Glutamatergic neuron (in vitro differentiated cells): ENCODE measurements at regions not wholly inside any gene's neighbourhood (a gene's known extent, or its start where the extent isn't known, plus 50 kb on each side); places are given as distances from the start of the nearest gene placed in this dataset.

ENCODE experiments used
- DNase-seq: peaks from one replicate; pipeline ENCODE4 v3.0.0; 2022
- H3K27ac Mint-ChIP-seq: one replicate; pipeline ENCODE4 v1.8.0; 2020; ENCODE audit warnings: mild to moderate bottlenecking, mixed read lengths, inconsistent platforms; ENCODE audit not compliant: unreplicated experiment
- H3K27me3 Mint-ChIP-seq: one replicate; pipeline ENCODE4 v1.8.0; 2020; ENCODE audit warnings: mild to moderate bottlenecking, moderate library complexity, mixed read lengths, inconsistent platforms; ENCODE audit not compliant: unreplicated experiment
- H3K36me3 Mint-ChIP-seq: one replicate; pipeline ENCODE4 v1.8.0; 2020; ENCODE audit warnings: mild to moderate bottlenecking, mixed read lengths, inconsistent platforms; ENCODE audit not compliant: unreplicated experiment
- H3K4me1 Mint-ChIP-seq: one replicate; pipeline ENCODE4 v1.8.0; 2020; ENCODE audit warnings: mild to moderate bottlenecking, low read depth, mixed read lengths, inconsistent platforms; ENCODE audit not compliant: unreplicated experiment
- H3K4me3 Mint-ChIP-seq: one replicate; pipeline ENCODE4 v1.8.0; 2020; ENCODE audit warnings: mild to moderate bottlenecking, mixed read lengths, inconsistent platforms; ENCODE audit not compliant: unreplicated experiment
- H3K9me3 Mint-ChIP-seq: one replicate; pipeline ENCODE4 v1.8.0; 2020; ENCODE audit warnings: mild to moderate bottlenecking, moderate library complexity, mixed read lengths, inconsistent platforms; ENCODE audit not compliant: unreplicated experiment
- TF ChIP-seq, protein P1 (sequence below): fragments of 200-600 bp; sonication (generic); IDR thresholded peaks from one replicate; pipeline ENCODE4 v1.5.0; 2021; ENCODE audit not compliant: partially characterized antibody, unreplicated experiment

DNA sequence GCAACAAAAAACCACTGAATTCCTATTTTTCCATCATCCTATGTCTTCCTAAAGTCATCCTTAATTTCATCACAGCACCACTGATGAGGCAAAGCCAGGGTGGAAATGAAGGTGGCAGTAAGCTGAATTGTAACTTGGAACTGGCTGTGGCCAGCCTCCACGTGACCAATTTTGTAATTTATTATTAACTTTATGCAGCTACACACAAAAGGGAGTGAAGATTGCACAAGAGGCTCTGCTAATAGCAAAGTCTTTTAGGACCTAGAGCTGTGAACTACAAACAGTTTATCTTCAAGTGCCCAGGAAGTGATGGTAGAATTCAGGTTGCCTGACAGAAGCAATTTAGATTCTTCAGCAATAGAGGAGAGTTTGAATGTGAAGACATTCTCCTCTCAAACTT is 176.4 kb downstream of the CCDC71L start:
- Mint-ChIP-seq H3K9me3 (no peaks in the 10 kb centered on the region), H3K27ac (no peak overlapping the region), H3K27me3 (no peaks in the 10 kb centered on the region), H3K36me3 (no peaks in the 10 kb centered on the region), H3K4me1 (no peaks in the 10 kb centered on the region), H3K4me3 (no peak overlapping the region)
- DNase-seq: no peak
- TF ChIP-seq, protein P1, sequence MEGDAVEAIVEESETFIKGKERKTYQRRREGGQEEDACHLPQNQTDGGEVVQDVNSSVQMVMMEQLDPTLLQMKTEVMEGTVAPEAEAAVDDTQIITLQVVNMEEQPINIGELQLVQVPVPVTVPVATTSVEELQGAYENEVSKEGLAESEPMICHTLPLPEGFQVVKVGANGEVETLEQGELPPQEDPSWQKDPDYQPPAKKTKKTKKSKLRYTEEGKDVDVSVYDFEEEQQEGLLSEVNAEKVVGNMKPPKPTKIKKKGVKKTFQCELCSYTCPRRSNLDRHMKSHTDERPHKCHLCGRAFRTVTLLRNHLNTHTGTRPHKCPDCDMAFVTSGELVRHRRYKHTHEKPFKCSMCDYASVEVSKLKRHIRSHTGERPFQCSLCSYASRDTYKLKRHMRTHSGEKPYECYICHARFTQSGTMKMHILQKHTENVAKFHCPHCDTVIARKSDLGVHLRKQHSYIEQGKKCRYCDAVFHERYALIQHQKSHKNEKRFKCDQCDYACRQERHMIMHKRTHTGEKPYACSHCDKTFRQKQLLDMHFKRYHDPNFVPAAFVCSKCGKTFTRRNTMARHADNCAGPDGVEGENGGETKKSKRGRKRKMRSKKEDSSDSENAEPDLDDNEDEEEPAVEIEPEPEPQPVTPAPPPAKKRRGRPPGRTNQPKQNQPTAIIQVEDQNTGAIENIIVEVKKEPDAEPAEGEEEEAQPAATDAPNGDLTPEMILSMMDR: no peak

DNA sequence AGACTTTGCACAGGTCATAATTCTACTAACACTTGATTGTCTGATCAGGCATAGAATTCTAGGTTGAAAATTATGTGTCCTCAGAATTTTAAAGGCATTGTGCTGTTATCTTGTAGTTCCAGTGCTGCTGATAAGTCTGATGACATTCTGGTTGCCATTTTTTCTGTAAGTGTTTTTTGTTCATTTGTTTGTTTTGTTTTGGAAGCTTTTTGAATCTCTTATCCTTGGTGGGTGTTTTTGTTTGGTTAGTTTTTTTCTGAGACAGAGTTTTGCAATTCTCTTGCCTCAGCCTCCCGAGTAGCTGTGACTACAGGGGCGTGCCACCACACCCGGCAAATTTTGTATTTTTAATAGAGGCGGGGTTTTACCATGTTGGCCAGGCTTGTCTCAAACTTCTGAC is 178.9 kb downstream of the CCDC71L start:
- Mint-ChIP-seq H3K27me3 (no peaks in the 10 kb centered on the region), H3K27ac (no peak overlapping the region), H3K9me3 (no peaks in the 10 kb centered on the region), H3K4me3 (no peak overlapping the region), H3K4me1 (no peaks in the 10 kb centered on the region), H3K36me3 (no peaks in the 10 kb centered on the region)
- TF ChIP-seq, protein P1: no peak
- DNase-seq: no peak

DNA sequence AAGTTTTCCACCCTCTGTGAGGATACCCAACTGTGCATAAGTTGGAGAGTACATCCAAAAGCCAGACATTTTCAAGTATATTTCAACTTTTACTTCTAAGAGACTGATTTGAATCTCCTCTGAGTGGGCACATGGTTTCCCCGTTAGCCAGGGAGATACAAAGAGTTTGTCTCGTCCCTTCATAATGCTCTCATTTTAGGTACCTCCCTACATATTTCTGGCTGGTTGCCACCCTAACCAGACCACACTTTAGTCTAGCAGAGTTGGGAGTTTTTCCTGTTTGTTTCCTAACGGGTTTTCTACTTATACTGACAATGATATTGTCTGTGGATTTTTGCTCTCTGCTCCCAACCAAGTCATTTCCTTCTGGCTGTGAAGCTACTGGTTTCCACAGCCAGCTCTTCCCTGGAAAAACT is 180.3 kb downstream of the CCDC71L start:
- no peaks in the 10 kb centered on the region for H3K27me3 Mint-ChIP-seq
- H3K9me3 Mint-ChIP-seq: no peaks in the 10 kb centered on the region
- no peak for DNase-seq
- no peak overlapping the region for H3K4me3 Mint-ChIP-seq
- TF ChIP-seq, protein P1: no peak
- no peak overlapping the region for H3K27ac Mint-ChIP-seq
- no peaks in the 10 kb centered on the region for H3K4me1 Mint-ChIP-seq
- H3K36me3 Mint-ChIP-seq: no peaks in the 10 kb centered on the region

DNA sequence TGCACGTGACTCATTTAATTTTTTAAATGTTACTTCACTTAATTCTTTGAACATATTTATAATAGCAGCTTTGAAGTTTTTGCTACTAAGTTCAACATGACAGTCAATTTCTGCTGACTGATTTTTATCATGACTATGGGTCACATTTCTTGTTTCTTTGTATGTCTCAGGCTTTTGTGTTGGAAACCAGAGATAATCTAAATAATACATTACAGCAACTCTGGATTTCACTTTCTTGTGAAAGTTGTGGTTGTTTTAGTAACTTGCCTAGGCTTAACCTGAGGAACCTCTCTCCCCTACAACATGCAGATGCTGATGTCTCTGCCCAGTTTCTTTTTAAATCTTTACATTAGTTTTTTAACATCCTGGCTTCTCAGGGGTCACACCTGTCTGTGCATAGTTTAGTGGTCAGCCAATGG is 180.8 kb downstream of the CCDC71L start:
- no peak overlapping the region for H3K4me3 Mint-ChIP-seq
- no peaks in the 10 kb centered on the region for H3K4me1 Mint-ChIP-seq
- TF ChIP-seq, protein P1: no peak
- H3K36me3 Mint-ChIP-seq: no peaks in the 10 kb centered on the region
- no peaks in the 10 kb centered on the region for H3K9me3 Mint-ChIP-seq
- H3K27me3 Mint-ChIP-seq: no peaks in the 10 kb centered on the region
- no peak for DNase-seq
- H3K27ac Mint-ChIP-seq: no peak overlapping the region

DNA sequence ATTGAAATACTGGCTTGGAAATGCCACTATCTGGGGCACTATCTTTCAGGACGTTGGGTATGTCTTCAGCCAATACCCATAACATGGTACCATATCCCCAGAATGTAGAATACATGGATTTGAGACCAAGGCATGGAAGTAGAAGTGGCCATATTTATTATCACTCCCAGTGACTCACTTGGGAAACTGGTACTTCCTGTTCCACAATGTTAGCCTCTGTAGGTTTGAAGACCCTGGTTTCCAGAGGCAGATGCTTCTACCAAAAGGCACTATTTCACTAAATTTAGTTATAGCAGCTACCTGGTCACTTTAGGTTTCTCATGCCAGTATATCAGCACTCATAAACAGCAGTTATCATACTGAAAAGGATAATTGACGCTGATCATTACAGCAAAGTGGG is 184.2 kb downstream of the CCDC71L start:
- Mint-ChIP-seq H3K36me3 (no peaks in the 10 kb centered on the region), H3K9me3 (no peaks in the 10 kb centered on the region), H3K27ac (no peak overlapping the region), H3K27me3 (no peaks in the 10 kb centered on the region), H3K4me3 (no peak overlapping the region), H3K4me1 (no peaks in the 10 kb centered on the region)
- no peak for DNase-seq
- TF ChIP-seq, protein P1: no peak
